Peyer's patch (tissue), 4 donors: ENCODE measurements at regions not wholly inside any gene's neighbourhood (a gene's known extent, or its start where the extent isn't known, plus 50 kb on each side); places are given as distances from the start of the nearest gene placed in this dataset.

ENCODE experiments used
- POLR2A ChIP-seq, 2 donors: fragments of 450-650 bp; IDR thresholded peaks; one replicate each; pipeline ENCODE4 v1.5.1; 2017; ENCODE audit warnings: antibody characterized with exemption in 2 of 2, mild to moderate bottlenecking in 2 of 2, moderate library complexity in 2 of 2
- TF ChIP-seq, protein P1 (sequence below), 6 experiments: fragments of 450-650 bp in 4 of 6; fragments of 200-600 bp in 2 of 6; sonication (generic) in 1 of 6; IDR thresholded peaks; one replicate each; pipeline ENCODE4 v1.5.1; 2017 to 2019; ENCODE audit warnings: antibody characterized with exemption in 6 of 6, mild to moderate bottlenecking in 3 of 6, moderate library complexity in 1 of 6

DNA sequence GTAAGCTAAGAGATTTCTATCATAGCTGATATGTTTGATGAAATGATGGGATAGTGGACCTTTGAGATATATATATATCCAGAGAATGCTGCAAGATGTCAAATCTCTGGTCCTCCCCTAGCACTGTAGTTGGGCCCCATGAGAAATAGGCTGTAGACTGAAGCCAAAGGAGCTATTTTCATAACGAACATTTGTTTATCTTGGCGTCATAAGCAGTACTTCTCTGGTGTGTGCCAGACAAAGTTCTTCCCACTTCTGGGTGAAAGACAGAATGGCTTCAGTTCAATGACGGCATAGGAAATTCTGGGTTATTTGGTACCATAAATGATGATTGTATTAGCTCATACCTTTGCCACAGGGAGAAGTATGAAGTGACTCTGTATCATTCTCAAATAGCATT is 534.3 kb downstream of the SOX5 start:
- TF ChIP-seq, protein P1, sequence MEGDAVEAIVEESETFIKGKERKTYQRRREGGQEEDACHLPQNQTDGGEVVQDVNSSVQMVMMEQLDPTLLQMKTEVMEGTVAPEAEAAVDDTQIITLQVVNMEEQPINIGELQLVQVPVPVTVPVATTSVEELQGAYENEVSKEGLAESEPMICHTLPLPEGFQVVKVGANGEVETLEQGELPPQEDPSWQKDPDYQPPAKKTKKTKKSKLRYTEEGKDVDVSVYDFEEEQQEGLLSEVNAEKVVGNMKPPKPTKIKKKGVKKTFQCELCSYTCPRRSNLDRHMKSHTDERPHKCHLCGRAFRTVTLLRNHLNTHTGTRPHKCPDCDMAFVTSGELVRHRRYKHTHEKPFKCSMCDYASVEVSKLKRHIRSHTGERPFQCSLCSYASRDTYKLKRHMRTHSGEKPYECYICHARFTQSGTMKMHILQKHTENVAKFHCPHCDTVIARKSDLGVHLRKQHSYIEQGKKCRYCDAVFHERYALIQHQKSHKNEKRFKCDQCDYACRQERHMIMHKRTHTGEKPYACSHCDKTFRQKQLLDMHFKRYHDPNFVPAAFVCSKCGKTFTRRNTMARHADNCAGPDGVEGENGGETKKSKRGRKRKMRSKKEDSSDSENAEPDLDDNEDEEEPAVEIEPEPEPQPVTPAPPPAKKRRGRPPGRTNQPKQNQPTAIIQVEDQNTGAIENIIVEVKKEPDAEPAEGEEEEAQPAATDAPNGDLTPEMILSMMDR (IDR thresholded peaks at IDR 0.05): no peak
- TF ChIP-seq POLR2A (IDR thresholded peaks at IDR 0.05): no peak
